Cardiac septum (tissue), 1 donor: ENCODE measurements at regions not wholly inside any gene's neighbourhood (a gene's known extent, or its start where the extent isn't known, plus 50 kb on each side); places are given as distances from the start of the nearest gene placed in this dataset.

Source experiments
- DNase-seq: peaks from one replicate; pipeline ENCODE4 v3.0.0-alpha.2; 2020; ENCODE audit warnings: low spot score
- intact Hi-C: fragments of 100-400 bp; cut with DNase I; formaldehyde crosslinking; loops from one replicate; pipeline ENCODE4 v1.14.0; 2022
- donor health status: DM: no; HTN: no; CAD: no.

GRCh38 chr9:71594541-71594940 lies 173.8 kb downstream of the CEMIP2 start:
- DNase-seq, result no peak
- intact Hi-C loops, result no loop called here

- no peak for DNase-seq
- intact Hi-C loops, result no loop called here
These were observed 175.9 kb downstream of the CEMIP2 start for GRCh38 chr9:71592400-71592799.

GRCh38 chr9:71590362-71590761 lies 178.0 kb downstream of the CEMIP2 start:
- intact Hi-C loops, result no loop called here
- DNase-seq, result no peak

GRCh38 chr9:71589612-71590011 lies 178.7 kb downstream of the CEMIP2 start:
- intact Hi-C loops, result no loop called here
- no peak for DNase-seq

GRCh38 chr9:71587576-71588362 lies 180.5 kb downstream of the CEMIP2 start:
- no peak for DNase-seq
- intact Hi-C loops, result no loop called here

GRCh38 chr9:71583792-71584191 lies 184.5 kb downstream of the CEMIP2 start:
- intact Hi-C loops, result no loop called here
- DNase-seq, result no peak

- intact Hi-C loops, result no loop called here
- no peak for DNase-seq
These were observed 186.0 kb downstream of the CEMIP2 start for GRCh38 chr9:71582347-71582746.

GRCh38 chr9:71581101-71581500 lies 187.2 kb downstream of the CEMIP2 start:
- intact Hi-C loops, result no loop called here
- no peak for DNase-seq

- intact Hi-C loops, result no loop called here
- DNase-seq, result no peak
These were observed 197.1 kb downstream of the CEMIP2 start for GRCh38 chr9:71571186-71571585.

GRCh38 chr9:71567890-71568289 lies 200.4 kb downstream of the CEMIP2 start:
- DNase-seq, result no peak
- intact Hi-C loops, result no loop called here

- intact Hi-C loops, result no loop called here
- DNase-seq, result no peak
These were observed 206.2 kb downstream of the CEMIP2 start for GRCh38 chr9:71562140-71562539.

GRCh38 chr9:71557310-71557709 lies 211.0 kb downstream of the CEMIP2 start:
- DNase-seq, result no peak
- intact Hi-C loops, result no loop called here

- no peak for DNase-seq
- intact Hi-C loops, result no loop called here
These were observed 215.8 kb downstream of the CEMIP2 start for GRCh38 chr9:71552480-71552879.

- no peak for DNase-seq
- intact Hi-C loops, result no loop called here
These were observed 219.3 kb downstream of the CEMIP2 start for GRCh38 chr9:71549023-71549422.

- no peak for DNase-seq
- intact Hi-C loops, result no loop called here
These were observed 223.8 kb downstream of the CEMIP2 start for GRCh38 chr9:71544464-71544863.

- intact Hi-C loops, result no loop called here
- no peak for DNase-seq
These were observed 226.9 kb downstream of the CEMIP2 start for GRCh38 chr9:71541436-71541835.

- DNase-seq, result no peak
- intact Hi-C loops, result no loop called here
These were observed 243.2 kb downstream of the CEMIP2 start for GRCh38 chr9:71524996-71525580.

- no peak for DNase-seq
- intact Hi-C loops, result no loop called here
These were observed 243.8 kb downstream of the CEMIP2 start for GRCh38 chr9:71524516-71524915.

GRCh38 chr9:71521132-71521531 lies 247.2 kb downstream of the CEMIP2 start:
- DNase-seq, result no peak
- intact Hi-C loops, result no loop called here

GRCh38 chr9:71519098-71519696 lies 249.1 kb downstream of the CEMIP2 start:
- no peak for DNase-seq
- intact Hi-C loops, result no loop called here
